IPS-NIHi11 (cell line): ENCODE measurements at regions not wholly inside any gene's neighbourhood (a gene's known extent, or its start where the extent isn't known, plus 50 kb on each side); places are given as distances from the start of the nearest gene placed in this dataset.
"Not testable (repeated sequence)": the region's sequence is repeated elsewhere in the genome, so short reads cannot be mapped to it uniquely, and the experiment has no call there.

Experiments
- DNase-seq: peaks from one replicate; pipeline ENCODE4 v3.0.0; 2012; ENCODE audit warnings: mixed read lengths, low spot score

DNA sequence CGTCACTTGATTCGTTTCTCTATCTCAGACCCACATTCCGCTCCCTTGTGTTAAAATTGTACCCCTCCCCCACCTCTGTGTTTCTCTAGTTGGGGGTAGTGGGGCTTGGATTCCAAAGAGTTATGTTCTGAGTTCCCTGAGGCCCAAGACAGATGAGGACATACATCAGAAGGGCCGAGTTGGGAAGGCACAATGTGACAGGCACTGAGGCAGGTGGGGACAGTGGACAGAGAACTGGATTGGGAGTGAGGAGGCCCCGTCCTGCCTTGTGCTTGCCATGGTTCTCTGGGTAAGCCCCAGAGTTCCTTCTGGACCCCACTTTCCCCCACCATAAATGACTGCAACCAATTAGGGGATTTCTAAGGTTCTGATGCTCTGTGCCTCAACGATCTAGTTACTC lies 80.5 kb upstream of the ETV3 start:
- no peak for DNase-seq

DNA sequence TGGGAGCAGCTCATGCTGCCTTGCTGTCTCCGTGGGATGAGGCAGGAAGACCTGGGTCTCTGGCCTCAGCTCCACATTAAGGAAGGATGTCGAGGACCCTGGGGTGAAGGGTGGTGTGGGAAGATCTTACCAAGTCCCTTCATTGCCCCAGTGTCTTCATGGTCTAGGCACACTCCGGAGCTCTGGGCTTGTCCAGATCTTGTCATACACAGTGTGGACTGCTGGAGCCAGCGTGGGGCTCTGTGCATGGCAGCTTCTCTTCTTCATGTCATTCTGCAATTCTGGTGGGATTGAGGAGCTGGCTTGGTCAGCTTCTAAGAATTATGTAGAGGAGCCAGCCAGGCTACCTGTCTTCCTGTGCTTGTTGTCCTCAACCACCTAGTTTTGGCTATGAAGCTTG lies 79.3 kb upstream of the ETV3 start:
- DNase-seq = no peak

DNA sequence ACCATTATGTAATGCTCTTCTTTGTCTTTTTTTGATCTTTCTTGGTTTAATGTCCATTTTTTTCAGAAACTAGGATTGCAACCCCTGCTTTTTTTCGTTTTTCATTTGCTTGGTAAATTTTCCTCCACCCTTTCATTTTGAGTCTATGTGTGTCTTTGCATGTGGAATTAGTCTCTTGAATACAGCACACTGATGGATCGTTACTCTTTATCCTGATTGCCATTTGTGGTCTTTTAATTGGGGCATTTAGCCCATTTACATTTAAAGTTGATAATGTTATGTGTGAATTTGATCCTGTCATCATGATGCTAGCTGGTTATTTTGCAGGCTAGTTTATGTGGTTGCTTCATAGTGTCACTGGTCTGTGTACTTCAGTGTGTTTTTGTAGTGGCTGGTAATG lies 75.6 kb upstream of the ETV3 start:
- no peak for DNase-seq

DNA sequence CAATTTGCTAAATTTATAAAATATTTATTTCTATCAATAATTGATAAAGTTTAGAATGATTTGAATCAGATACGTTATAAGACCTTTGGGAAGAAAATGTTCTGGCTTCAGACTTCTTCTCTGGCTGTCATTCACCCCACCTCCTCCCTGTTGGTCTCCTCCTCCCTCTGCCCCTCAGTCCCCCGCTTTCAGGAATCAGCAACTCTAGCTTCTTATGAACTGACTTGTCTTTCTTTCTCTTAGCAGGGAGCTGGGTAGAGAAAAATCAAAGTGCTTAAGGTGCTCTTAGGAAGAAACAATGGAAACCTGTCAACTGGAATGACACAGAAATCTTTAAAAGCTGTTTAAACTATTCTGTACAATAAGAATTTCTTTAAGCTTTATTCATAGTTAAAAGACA lies 71.3 kb upstream of the ETV3 start:
- no peak for DNase-seq

DNA sequence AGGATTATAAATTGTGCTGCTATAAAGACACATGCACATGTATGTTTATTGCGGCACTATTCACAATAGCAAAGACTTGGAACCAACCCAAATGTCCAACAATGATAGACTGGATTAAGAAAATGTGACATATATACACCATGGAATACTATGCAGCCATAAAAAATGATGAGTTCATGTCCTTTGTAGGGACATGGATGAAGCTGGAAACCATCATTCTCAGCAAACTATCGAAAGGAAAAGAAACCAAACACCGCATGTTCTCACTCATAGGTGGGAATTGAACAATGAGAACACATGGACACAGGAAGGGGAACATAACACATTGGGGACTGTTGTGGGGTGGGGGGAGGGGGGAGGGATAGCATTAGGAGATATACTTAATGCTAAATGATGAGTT lies 67.8 kb upstream of the ETV3 start:
- not testable (repeated sequence) for DNase-seq

DNA sequence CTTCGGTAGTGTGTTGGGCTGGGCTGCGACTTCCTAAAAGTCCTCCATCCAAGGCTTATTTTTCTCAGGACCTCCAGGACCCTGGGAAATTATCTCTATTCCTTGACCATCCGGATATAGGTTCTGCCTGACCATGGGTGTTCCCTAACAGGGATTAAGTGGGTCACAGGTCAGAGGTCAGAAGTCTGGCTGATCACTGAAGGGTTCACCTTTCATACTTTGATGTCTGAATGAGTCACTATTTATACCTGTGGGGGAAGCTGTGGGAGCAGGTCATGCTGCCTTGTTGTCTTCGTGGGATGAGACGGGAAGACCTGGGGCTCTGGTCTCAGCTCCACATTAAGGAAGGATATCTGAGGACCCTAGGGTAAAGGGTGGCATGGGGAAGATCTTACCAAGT lies 65.0 kb upstream of the ETV3 start:
- no peak for DNase-seq

DNA sequence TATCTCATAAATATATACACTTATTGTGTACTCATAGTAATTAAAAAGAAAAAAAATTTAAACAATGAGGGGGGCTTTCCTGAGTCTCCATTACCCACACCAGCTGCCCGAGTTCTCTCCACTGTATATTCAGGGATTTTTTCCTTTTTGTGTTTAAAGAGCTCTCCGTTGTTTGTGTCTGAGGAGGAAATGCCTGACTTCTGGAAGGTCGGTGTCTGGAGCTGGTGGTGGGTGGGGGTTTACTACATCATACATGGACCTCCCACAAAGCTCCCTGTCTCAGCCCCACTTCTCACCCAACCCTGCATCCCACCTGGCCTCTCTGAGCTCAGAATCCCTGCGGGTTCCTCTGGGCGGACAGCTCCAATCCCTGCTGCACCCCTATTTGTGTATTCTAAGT lies 64.1 kb upstream of the ETV3 start:
- DNase-seq = no peak

DNA sequence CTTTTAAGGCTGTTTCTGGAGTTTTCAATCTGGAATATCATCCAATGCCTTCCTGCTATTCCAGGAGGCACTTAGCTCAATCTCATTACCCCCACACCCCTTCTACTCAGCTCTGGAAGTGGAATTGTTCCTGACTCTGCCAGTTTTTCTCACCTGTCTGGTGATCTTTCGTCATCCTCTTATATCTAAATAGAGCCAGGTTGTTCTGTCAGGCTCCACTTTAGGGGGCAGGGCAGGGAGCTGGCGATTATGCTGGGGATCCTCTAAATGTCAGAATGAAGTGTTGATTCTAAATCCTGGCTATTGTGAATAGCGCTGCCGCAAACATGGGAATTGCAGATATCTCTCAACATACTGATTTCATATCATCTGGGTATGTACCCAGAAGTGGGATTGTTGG lies 63.6 kb upstream of the ETV3 start:
- no peak for DNase-seq

DNA sequence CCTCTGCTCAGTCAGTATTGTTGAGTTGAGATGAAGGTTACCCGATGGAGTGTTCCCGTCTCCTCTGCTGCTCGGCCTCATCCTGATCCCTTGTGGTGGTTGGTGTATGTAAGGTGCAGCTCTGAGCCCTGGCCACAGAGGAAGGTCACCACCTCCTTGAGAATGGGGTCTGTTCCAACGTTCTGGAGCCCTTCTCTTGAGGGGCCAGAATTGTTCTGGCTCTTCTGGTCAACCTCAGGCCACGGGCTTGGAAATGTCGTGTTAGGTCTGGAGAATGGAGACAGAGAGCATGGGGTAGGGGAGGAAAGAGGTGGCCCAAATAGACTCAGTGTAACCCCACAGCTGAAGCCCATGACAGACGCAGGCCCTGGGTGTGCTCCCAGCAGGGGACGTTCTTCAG lies 62.3 kb upstream of the ETV3 start:
- DNase-seq = no peak

DNA sequence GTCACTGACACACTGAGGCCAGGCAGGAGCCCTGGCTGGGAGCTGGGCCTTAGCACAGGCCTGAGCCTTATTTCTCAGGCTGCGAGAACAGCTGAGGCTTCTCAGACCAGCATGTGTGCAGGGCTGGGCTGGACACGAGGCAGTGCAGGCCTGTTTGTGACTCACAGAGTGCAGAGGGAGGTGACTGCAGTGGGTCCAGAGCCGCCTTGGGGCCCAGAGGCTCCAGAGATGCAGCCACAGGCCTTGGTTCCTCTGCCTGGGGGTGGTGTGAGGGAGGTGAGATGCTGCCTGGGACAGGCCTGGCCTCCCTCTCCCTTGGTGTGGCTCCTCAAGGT lies 61.2 kb upstream of the ETV3 start:
- no peak for DNase-seq

DNA sequence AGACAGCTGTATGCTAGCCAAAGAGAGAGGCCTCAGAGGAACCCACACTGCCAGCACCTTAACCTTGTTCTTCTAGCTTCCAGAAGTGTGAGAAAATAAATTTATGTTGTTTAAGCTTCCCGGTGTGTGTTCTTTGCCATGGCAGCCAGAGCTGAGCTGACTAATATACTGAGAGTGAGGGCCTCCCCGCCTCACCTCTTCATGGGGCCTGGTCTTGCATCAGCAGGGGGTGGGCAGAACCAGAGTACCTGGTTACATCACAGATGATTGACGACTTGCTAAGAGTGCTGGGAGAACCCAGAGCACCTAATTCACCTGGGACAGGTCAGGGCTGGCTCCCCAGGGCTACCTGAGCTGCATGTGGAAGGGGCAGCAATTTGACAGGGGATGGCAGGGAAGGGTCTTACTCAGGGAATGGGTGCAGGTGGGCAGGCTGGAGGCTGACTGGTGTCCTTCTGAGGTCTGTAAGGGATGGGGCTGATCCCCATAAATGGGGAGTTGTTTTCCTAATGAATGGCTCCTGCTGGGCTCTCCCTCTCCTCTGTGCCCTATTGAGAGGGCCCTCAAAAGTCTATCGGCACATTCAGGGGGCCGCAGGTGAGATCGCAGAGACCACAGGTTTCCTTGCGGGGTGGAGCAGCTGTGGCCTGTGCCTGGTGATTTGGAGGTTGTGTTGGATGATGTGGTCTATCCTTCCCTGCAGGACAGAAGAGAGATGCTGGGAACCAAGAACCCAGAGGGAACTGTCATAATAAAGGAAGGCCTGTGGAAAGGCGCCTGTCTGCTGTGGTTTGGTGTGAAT lies 60.6 kb upstream of the ETV3 start:
- DNase-seq = no peak

DNA sequence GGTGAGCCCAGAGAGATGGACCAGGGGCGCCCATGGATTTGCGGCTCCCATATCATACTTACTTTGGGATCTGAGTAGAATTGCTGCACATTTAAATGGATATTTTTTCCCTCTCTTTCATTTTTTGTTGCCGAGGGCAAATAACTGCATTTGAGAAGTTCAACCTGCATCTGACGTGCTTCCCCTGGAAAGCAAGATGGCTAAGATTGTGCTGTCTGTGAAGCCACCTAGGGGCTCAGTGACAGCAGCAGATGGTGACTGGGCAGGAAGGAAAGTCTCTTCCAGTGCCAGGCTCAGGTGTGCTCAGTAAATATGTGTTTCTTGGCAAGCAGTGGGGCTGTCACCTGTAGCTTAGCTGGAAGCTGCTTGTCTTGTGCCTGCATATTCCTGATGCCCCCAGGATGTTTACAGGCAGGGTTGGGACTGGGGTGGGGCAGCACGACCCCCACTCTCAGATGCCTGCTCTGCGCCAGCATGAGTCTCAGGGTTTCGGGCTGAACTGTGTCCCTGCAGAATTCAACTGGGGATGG lies 59.8 kb upstream of the ETV3 start:
- no peak for DNase-seq

DNA sequence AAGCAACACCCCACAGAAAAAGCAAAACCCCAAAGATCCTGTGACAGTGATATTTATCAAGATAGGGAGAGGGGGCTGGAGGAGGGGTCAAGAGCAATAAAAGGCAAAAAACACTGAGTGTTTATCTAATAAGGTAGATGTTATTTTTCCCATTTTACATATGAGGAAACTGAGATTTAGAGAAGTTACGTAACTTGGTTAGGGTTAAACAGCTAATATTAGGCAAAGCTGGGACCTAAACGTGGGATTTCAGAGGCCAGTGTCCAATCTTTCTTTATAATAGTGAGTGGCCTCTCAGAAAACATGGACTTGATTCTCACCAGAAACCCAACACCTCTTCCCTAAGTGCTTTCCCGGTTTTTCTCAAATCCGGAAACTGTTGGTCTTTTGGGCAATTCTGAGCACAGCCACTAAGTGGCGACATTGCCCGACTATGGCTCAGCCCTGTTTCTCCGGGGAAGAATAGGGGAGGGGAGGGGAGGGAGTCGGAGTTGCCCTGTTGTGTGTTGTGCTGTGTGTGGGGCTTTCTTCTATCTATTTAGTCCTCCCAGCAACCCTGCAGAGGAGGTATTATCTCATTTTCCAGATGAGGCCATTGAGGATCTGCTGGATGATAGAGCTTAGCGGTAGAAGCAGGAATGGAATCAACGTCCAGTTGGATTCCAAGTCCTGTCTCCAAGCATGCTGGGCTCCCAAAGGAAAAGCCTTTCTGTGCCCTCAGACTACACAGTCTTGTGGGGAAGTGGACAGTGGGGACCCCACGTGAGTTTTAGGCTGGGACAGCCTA lies 58.7 kb upstream of the ETV3 start:
- DNase-seq = peak; percentile 37

DNA sequence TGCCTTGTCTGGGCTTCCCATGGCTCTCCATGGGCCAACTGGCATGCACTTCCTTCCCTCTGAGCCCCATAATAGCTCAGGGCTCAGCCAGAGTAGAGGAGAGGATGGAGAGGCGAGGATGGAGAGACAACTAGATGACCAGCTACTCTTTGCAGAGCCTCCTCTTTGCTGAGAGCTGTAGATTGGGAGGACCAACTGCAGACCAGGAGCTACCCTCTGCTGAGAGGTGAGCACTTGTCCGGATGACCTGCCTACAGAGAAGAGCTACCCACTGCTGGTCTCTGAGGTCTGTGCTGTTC lies 58.0 kb upstream of the ETV3 start:
- no peak for DNase-seq

DNA sequence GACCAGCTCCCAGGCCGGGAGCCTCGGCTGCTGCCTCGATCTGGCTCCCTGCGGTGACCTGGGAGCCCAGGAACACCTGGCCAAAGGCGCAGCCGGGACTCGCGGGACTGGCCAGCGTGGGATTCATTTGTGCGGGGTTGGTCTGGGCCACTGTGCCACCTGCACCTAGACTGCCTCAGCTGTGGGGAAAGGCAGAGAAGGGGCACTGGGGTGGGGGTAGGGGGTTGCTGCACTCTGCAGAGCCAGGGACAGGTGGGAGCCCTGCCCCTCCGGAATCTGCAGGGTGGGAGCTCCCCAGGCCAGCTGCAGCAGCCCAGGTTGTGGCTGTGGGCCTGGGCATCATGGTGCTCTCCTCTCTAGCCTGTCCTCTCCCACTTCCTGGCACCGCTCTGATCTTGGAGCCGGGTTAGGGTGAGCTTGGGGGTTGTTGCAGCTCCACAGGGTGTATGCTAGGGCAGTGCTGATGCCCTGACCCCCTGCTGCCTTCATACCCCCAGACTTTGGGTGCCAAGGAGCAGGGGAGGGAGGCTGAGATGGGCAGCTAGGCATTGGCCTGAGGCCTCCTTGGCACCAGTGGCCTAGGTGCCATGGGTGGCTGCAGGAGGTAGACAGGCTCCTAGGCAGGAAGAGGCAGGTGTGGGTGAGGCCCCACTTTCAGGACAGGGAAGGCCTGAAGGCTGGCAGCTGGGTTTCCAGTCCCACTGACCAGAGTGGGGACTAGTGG lies 57.5 kb upstream of the ETV3 start:
- no peak for DNase-seq

DNA sequence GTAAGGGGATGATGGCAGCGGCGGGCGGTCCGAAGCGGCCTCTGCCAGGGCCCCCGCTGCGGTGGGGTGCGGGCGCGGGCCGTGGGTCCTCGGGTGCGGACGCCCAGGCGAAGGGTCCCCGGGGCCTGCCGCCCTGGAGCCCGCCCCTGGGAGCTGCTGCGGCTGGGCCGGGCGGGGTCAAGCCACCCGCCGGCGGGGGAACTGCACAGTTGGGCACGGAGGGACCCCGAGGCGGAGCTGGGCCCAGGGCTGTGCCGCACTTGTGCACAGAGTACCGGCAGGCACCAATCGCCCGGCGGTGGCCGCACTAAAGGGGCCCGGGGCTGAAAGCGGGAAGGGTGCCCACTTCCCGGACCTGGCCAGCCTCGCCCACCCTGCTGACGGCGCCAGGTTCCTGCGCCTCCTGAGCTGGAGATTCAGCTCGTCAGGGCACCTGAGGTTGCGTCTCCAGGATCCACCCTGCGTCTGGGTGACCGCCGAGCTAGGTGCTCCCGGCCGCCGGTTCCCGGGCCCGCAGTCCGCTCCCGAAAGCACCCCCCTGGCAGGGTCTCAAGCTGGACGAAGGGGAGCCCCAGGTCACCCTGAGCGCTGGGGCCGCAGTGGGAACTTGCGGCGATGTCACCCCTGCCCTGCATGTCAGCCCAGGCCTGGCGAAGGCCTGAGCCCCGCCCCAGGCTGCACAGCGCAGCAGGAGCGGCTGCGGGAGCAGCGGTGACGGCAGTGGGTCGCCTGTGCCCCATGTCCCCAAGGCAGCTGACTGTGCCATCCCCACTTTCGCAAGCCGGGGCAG lies 56.7 kb upstream of the ETV3 start:
- DNase-seq = no peak

DNA sequence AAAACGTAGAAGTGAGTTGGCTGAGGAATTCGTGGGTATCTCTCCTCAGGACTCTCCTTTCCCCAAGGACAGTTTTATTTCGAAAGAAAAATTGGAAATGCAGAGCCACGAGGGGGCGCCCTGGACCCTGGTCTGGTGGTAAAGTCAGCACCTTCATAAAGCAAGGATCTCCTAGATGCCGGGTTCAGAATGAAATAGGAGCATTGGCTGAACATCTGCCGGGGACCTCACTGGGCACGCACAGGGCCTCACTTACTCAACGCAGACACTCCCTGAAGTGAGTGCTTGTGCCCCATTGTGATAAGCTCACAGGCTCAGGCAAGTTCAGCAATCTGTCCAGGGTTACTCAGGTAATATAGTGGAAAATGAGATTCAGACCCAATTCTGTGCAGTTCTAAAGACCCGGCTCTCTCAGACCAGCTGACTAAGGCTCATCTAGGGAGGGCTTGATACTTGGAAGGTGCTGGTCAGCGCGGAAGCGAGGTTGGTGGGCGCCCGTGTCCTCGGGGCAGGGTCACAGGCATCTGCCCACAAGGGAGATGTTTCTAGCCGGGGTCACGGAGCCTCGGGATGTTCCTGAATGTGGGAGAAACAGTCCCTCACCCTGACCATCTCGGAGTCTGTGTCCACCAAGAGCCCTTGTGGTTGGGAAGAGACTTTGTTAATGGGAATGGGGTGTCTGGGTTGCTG lies 55.7 kb upstream of the ETV3 start:
- DNase-seq = peak; percentile 78

DNA sequence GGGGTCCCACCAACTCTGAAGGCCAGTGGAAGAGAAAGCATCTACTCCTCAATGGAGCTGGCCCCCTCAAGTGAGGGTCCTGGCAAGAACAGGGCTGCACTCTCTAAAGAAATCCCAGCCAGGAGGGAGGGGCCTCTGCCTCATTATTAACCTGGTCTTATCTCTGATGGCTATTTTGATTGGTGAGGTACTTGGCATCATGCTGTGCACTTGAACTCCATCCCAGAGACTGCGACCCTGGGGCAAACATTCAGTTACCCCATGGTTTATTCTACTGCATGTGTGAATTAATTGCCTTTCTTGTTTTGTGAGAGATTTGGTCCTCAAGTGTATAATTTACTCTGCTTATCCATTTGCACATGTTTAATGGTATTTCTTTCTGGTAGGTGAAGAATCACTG lies 55.0 kb upstream of the ETV3 start:
- DNase-seq = no peak

DNA sequence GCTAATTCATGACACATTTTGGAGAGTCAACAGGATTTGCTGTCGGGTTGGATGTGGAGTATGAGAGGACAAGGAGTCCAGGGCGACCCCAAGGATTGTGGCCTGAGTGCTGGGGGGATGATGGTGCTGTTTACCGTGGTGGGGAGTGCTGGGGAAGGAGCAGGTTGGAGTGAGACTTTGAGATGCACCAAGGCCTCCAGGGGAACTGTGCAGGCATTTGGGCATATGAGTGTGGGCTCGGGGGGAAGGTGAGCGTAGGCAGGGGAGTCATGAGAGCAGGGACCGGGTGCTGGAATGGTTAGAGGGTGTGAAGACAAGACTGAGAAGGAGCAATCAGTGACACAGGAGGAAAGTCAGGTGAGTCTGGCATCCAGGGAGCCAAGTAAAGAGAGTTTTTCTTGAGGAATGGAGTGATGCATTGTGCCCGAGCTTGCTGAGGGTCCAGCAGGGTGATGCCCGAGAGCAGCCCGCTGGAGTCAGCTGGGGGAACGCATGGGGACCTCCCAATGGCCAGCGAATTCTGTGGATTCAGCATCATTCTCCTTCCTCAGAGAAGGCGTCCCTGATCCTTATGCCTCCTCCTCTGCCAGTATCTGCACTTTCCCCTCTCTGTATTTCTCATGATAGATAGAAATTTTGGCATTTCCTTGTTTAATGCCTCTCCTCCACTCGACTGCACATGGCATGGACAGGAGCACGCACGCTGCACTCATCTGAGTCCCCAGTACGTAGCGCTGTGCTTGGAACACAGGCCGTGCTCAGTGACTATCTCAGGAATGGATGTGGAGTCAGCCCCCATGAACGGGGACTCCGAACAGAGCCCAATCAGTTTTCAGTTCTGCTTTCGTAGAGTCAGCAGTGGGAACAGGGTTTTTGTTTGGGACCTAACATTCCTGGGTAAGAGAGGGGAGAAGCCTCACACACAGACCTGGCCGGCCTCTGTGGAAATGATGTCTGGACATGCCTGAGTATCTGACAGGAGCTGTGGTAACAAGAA lies 52.1 kb upstream of the ETV3 start:
- no peak for DNase-seq

DNA sequence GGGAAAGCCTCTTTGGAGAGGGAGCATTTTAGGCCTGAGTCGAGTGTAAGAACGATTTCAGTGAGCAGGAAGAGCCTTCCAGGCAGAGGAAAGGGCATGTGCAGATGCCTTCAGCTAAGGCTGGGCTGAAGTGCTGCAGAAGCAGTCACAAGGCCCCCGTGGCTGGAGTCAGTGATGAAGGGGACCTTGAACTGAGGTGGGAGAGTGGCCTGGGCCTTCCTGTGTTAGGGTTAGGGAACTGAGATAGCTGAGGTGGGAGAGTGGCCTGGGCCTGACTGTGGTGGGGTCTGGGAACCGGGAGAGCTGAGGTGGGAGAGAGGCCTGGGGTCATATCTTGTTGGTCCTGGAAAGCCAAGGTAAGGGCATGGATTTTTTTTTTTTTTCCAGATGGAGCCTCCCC lies 50.9 kb upstream of the ETV3 start:
- no peak for DNase-seq
